HG02763 (cell line): ENCODE measurements at regions not wholly inside any gene's neighbourhood (a gene's known extent, or its start where the extent isn't known, plus 50 kb on each side); places are given as distances from the start of the nearest gene placed in this dataset.

Experiments used
- ATAC-seq: cut with Tn5 transposase; IDR thresholded peaks from one replicate; pipeline ENCODE4 v1.9.1; 2021; ENCODE audit warnings: mild to moderate bottlenecking, moderate library complexity; ENCODE audit not compliant: unreplicated experiment

GRCh38 chr6:142500250-142500786 lies 198.5 kb downstream of the ADGRG6 start:
- no peak for ATAC-seq

GRCh38 chr6:142501795-142502194 lies 200.0 kb downstream of the ADGRG6 start:
- no peak for ATAC-seq

- ATAC-seq, result no peak
Observed at GRCh38 chr6:142507065-142507464, 205.3 kb downstream of the ADGRG6 start.

GRCh38 chr6:142510211-142510610 lies 208.4 kb downstream of the ADGRG6 start:
- ATAC-seq, result no peak

- no peak for ATAC-seq
Observed at GRCh38 chr6:142518126-142518525, 216.3 kb downstream of the ADGRG6 start.

- ATAC-seq, result no peak
Observed at GRCh38 chr6:142518761-142519160, 217.0 kb downstream of the ADGRG6 start.

- no peak for ATAC-seq
Observed at GRCh38 chr6:142521791-142522190, 220.0 kb downstream of the ADGRG6 start.

GRCh38 chr6:142523515-142524375 lies 221.9 kb downstream of the ADGRG6 start:
- ATAC-seq, result no peak

GRCh38 chr6:142530566-142530965 lies 228.8 kb downstream of the ADGRG6 start:
- ATAC-seq, result no peak

- ATAC-seq, result no peak
Observed at GRCh38 chr6:142531727-142532126, 229.9 kb downstream of the ADGRG6 start.

- no peak for ATAC-seq
Observed at GRCh38 chr6:142534076-142534475, 232.3 kb downstream of the ADGRG6 start.

GRCh38 chr6:142534484-142534883 lies 232.7 kb downstream of the ADGRG6 start:
- ATAC-seq, result no peak

- ATAC-seq, result no peak
Observed at GRCh38 chr6:142537612-142538478, 236.0 kb downstream of the ADGRG6 start.

GRCh38 chr6:142542704-142543233 lies 241.0 kb downstream of the ADGRG6 start:
- no peak for ATAC-seq

- no peak for ATAC-seq
Observed at GRCh38 chr6:142543606-142544005, 241.8 kb downstream of the ADGRG6 start.

- ATAC-seq, result no peak
Observed at GRCh38 chr6:142544199-142544838, 242.5 kb downstream of the ADGRG6 start.

- ATAC-seq, result no peak
Observed at GRCh38 chr6:142545147-142545546, 243.3 kb downstream of the ADGRG6 start.

GRCh38 chr6:142548566-142548965 lies 246.8 kb downstream of the ADGRG6 start:
- ATAC-seq, result no peak

GRCh38 chr6:142550310-142551063 lies 248.7 kb downstream of the ADGRG6 start:
- ATAC-seq, result no peak

GRCh38 chr6:142551274-142551811 lies 249.5 kb downstream of the ADGRG6 start:
- ATAC-seq, result no peak
